OCI-LY1 (cell line): ENCODE measurements at regions not wholly inside any gene's neighbourhood (a gene's known extent, or its start where the extent isn't known, plus 50 kb on each side); places are given as distances from the start of the nearest gene placed in this dataset.

Experiments
- CTCF ChIP-seq: fragments of 200-600 bp; sonication (generic), shearing (Covaris generic); IDR thresholded peaks from 2 replicates; pipeline ENCODE4 v1.5.1; 2017; ENCODE audit warnings: mild to moderate bottlenecking, antibody characterized with exemption, low read length, moderate library complexity, mixed read lengths
- EZH2 ChIP-seq: fragments of 200-600 bp; sonication (generic), shearing (Covaris generic); IDR thresholded peaks from 2 replicates; pipeline ENCODE4 v1.8.0; 2017; ENCODE audit warnings: borderline replicate concordance, mixed run types, mild to moderate bottlenecking, antibody characterized with exemption, low read length, moderate library complexity, mixed read lengths

GRCh38 chr15:60125334-60125733, 121.2 kb downstream of the FOXB1 start:
- TF ChIP-seq EZH2, result no peak
- no peak for TF ChIP-seq CTCF
